ENCODE measurements at regions not wholly inside any gene's neighbourhood (a gene's known extent, or its start where the extent isn't known, plus 50 kb on each side); places are given as distances from the start of the nearest gene placed in this dataset.

DNA sequence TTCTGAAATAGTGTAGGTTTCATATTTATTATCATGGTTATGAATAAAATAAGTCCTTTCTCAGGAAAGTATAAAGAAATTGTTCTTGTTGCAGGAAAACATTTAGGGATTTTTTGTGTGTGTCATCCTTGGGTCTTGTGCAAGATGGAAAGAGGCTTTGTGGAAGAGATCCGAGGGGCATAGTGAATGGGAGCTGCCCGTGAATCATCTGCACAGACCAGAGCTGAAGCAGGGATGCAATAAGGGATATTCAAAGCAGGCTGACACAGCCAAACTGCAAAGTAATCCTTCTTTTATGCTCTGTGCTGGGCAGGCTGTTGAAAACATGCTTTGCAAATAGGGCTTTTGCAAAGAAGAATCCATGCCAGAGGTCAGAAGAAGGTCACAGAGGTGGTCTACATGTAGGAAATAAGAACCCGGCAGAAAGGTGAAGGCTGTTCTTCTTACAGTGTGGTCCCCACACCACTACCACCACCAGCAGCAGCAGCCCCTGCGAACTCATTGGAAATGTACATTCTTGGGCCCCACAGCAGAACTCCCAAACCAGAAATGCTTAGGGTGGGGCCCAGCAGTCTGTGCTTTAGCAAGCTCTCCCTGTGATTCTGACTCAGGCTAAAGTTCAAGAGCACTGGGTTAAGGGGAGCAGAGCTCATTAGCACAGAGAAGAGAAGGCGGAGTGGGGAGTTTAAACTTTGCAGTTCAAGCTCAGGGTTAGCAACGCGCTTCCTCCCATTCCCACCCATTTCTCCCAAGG is 237.6 kb downstream of the QKI start:
- TF ChIP-seq RAD21 (IDR thresholded peaks at IDR 0.05; ENCODE audit: low read depth): no peak
- TF ChIP-seq EP300 (IDR thresholded peaks at IDR 0.05; ENCODE audit: borderline replicate concordance): no peak
- TF ChIP-seq TAF1 (IDR thresholded peaks at IDR 0.05; ENCODE audit: low read depth): no peak
- no peak for TF ChIP-seq CEBPB (IDR thresholded peaks at IDR 0.05)
- TF ChIP-seq CREB1 (IDR thresholded peaks at IDR 0.05; ENCODE audit: low read depth): no peak
- TF ChIP-seq, protein P1, sequence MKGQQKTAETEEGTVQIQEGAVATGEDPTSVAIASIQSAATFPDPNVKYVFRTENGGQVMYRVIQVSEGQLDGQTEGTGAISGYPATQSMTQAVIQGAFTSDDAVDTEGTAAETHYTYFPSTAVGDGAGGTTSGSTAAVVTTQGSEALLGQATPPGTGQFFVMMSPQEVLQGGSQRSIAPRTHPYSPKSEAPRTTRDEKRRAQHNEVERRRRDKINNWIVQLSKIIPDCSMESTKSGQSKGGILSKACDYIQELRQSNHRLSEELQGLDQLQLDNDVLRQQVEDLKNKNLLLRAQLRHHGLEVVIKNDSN (IDR thresholded peaks at IDR 0.05): no peak
- no peak for TF ChIP-seq MAX (IDR thresholded peaks at IDR 0.05)
- TF ChIP-seq NFIC (IDR thresholded peaks at IDR 0.05): no peak
- TF ChIP-seq TCF12 (IDR thresholded peaks at IDR 0.05; ENCODE audit: low read depth): no peak
